GM19467 (cell line): ENCODE measurements at regions not wholly inside any gene's neighbourhood (a gene's known extent, or its start where the extent isn't known, plus 50 kb on each side); places are given as distances from the start of the nearest gene placed in this dataset.

Experiments
- ATAC-seq: cut with Tn5 transposase; IDR thresholded peaks from one replicate; pipeline ENCODE4 v1.9.1; 2021; ENCODE audit warnings: mild to moderate bottlenecking, moderate library complexity; ENCODE audit not compliant: unreplicated experiment

DNA sequence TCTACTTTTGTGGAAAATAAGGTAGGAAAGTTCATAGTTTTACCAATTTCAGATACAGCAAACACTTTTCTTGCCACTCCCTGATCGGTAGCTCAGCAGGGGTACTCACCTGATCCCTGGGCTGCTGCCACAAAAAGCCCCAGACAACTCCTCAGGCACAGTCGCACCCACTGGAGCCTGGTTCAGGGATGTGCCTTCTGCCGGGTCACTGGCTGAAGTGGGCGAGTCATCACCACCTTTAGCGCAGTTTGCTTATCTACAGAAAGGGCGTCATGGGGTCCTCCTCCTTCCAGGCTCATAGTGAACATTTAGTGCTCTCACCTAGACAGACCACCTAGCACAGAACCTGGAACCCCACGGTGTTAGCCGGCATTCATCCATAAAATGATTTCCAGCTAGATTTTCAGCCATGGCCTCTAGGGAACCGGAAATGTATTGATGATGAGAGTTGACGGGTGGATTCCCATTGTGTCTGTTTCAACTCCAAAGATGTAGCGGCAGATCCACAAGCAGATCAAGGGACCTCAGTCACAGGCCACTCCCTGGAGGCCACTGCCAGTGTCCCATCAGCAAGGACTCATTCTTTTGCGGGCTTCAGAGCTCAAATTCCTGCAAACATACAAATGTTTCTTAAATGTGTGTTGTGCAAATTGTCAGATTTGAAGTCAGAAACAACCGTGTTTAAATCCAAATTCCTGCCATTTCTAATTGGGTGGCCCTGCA is 408.4 kb upstream of the SALL3 start:
- ATAC-seq = no peak

DNA sequence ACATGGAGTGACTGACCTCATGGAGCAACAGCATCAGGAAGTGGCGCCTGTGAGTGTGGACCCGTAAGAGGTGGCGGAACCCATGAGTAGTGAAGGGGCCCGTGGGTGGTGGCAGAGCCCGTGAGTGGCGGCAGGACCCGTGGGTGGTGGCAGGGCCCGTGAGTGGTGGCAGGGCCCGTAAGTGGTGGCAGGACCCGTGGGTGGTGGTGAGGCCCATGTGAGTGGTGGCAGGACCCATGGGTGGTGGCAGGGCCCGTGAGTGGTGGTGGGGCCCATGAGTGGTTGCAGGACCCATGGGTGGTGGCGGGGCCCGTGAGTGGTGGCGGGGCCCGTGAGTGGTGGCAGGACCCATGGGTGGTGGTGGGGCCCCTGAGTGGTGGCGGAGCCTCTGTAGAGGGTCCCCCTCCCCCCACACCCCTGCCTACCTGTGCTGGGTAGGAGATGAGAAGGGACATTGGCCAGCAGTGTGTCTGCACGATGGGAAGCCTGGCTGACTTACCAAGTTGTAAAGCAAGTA is 407.7 kb upstream of the SALL3 start:
- ATAC-seq = no peak

DNA sequence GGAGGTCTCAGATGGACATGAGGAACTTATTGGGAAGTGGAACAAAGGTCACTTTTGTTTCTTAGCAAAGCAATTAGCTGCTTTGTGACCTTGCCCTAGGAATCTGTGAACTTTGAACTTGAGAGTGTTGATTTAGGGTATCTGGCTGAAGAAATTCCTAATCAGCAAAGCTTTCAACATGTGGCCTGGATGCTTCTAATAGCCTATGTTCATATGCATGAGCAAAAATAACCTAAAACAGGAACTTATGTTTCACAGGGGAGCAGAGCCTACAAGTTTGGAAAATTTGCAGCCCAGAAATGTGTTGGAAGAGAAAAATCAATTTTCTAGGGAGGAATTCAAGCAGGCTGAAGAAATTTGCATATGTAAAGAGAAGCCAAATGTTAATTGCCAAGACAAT is 405.8 kb upstream of the SALL3 start:
- ATAC-seq = no peak

DNA sequence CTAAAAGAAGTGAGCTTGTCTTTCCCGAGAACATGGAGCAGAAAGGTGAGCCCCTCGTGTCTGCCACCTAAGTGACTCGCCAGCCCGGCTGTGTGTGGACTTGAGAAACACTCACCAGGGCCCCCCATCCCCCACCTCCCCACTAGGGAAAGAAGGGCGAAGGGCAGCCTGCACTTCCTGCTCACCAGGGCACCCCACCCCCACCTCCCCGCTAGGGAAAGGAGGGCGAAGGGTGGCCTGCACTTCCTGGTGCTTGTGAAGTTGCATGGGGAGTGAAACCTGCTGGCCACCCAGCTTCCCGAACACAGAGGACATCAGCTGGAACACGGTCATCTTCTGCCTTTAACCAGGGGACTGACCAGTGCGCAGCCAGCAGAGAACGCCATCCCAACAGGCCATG is 402.7 kb upstream of the SALL3 start:
- ATAC-seq = no peak

DNA sequence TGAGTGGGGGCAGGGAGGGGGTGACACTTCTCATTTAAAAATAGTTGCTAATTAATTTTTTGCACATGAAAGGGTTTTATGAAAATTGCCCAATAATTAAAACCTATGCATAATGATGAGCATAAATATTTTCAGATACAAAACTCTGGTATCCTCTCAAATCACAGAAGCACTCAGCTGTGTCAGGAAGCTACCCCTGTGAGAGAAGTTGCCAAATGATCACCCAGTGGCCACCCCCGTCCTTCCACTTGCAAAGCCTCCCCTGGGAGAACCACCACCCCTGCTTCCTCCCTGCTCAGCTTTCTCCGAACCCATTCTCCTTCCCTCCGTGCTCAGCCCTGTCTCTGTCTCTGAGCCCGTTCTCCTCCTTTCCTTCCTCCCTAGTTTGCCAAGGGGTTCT is 400.2 kb upstream of the SALL3 start:
- ATAC-seq = no peak

DNA sequence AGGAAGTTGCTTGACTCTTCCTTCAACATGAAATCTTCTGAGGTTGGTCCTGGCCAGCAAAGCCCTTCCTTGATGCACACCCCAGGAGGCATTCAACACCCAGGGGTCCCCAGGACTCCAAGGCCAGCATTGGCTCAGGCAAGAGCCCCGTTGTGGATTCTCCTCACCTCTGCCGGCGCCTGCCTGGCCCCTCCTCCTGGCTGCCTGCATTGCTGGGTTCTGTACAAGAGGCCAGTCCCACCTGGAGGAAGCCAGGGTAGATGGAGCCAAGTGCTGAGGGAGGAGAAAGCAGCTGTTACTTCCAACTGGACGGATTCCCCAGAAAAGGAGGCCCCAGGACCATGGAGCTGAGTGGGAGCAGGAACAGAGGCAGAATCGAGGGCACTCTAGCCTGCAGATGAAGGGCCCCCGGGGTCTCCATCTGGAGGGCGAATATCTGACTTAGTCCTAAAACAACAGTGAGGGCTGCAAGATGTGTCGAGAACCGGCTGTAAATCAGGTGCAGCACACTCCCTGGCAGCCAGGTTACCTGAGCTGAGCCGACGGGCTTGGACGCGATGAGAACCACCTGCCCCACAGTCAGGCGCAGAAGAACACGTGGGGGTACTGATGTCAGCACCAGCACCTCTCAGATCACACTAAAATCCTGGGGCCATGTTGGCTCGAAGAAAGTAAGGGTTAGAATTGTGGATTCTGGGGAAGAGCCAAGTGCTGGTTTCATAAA is 399.6 kb upstream of the SALL3 start:
- no peak for ATAC-seq

DNA sequence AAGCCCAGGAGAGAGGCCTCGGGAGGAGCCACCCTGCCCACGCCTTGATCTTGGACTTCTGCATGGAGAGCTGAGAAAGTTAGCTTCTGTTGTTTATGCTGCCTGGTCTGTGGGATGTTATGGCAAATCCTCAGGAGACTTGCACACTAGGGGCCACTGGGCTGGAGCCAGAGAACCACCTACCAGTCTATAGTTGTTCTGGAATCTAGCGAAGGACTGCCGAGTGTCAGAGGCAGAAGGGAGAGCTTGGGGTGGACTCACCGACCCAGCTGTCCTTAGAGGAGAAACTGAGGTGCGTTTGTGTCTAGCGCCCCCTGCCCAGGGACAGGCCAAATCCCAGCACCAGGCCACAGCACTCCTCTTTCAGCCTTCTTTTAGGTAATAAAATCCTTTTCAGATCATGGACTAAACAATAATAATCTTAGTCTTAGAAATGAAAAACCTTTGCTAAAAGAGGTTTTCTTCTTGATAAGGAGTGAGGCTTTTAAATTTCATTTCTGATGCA is 398.7 kb upstream of the SALL3 start:
- no peak for ATAC-seq

DNA sequence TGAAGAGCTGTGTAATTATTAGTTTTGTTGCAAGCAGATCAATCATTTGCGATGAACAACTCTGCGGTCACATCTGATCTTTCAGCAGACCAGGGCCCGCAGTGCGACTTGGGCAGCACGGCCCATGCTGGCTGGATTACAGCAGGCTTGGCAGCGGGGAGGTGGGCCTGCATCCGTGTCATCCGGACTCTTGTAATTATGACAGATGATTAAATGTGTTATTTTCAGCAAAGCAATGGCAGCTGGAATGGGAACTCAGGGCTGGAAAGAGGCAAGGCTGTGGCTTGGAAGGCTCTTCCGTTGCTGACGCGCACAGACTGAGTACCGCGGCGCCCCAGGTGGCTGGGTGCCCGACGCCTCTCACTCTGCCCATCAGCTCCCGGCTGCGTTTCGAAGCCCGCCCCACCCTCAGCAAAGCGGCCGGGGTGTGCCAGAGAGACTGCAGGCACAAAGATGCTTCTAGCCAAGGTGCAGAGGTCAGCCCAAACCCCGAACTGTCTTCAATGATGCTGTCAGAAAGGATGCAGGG is 397.4 kb upstream of the SALL3 start:
- ATAC-seq = no peak

DNA sequence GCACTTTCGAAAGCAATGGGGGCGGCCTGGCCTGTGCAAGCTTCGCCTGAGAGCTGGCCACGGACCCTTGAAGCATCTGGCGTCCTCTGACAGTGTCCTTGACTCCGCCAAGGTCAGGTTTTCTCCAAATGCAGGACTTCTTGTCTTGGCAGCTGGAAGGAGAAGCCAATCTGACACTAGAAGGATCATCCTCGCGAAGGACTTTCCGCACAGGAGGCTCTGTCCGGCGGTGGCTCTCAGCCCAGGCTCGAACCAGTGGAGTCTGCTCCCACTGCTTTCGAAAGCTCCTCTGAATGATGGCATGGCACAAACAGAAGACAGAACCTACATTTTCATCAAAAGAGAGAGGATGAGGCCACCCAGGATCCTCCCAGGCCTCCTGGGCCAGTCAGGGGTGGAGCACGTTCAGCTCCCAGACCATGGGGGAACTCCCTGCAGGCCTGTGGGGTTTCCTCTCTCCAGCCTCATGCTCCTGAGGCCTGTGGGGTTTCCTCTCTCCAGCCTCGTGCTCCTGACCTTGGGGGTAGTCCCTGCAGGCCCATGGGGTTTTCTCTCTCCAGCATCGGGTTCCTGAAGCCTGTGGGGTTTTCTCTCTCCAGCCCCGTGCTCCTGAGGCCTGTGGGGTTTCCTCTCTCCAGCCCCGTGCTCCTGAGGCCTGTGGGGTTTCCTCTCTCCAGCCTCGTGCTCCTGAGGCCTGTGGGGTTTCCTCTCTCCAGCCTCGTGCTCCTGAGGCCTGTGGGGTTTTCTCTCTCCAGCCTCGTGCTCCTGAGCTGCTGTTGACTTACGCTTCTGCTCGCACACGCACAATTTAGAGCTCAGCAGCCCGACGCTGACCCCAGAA is 396.5 kb upstream of the SALL3 start:
- ATAC-seq = no peak

DNA sequence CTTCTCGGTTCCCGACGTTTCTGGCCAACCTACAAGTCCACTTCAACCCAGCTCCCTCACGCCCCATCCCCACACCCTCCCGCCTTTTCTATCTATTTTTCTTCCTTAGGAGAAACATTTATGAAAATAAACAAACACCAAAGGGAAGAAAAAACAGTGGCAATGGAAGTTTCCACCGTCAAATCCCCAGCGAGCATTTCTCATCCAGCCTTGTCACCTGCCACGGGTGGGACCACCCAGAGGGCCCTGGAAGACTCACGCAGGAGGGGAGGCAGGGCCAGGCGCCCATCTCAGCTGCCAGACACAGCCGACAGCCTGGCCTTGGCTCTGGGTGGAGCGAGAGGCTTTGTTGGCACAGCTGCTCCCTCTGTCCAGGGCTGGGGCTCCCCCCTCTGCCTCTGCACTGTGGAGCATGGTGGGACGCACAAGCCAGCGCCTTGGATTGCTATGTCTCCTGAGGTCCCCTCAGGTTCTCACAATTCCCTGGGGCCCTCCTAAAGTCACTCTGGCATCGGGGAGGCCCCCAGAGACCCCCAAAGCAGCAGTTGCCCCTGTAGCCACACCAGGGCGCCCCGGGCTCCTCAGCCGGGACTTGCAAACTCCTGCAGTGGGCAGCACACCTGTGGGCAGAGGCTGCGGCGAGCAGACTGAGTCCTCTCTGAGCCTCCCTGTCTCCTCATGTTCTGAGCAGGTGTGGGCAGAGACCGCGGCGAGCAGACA is 395.7 kb upstream of the SALL3 start:
- ATAC-seq = no peak

DNA sequence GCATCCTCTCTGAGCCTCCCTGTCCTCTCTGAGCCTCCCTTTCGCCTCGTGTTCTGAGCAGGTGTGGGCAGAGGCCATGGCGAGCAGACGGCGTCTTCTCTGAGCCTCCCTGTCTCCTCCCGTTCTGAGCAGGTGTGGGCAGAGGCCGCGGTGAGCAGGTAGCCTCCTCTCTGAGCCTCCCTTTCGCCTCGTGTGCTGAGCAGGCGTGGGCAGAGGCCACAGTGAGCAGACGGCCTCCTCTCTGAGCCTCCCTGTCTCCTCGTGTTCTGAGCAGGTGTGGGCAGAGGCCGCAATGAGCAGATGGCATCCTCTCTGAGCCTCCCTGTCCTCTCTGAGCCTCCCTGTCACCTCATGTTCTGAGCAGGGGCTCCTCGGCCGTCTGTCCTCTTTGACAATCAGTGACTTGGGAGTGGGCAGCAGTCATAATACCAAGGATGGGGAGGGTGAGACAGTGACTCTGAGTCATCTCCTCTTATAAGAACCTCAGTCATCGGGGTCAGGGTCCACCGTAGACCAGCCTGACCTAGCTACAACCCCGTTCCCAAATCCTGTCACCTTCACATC is 395.1 kb upstream of the SALL3 start:
- no peak for ATAC-seq

DNA sequence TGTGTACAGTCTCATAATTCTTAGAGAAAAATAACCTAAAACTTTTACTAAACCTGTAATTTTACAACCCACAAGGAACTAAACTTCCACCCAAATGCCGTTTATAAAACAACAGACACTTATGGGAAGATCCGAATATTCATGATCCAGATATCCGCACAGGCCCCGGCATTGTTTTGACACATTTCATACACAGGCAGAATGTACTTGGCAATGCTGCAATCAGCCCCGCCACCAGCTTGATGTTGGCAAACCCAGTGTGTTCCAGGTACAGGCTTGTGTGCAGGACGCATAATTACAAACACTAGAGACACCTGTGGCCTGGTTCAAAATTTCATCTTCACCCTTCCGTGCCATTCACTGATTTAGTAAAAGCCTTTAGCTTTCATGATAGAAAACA is 393.0 kb upstream of the SALL3 start:
- no peak for ATAC-seq

DNA sequence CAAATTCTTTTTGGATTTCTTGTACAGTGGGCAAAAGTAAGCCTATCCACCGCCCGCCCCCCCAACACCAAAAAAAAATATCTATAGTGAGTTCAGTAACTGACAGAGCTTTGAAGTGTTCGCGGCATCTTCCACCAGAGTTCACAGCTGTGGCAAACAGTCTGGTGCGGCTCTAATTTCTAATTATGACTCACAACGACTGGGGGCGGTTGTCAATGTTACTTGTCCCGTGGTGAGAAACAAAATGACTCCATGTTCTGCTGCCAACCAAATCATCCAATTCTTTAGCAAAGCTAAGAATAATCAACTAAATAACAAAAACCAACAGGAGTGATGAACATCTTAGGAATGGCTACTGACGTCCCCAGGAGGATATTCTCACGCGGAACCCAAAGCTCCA is 392.5 kb upstream of the SALL3 start:
- ATAC-seq = no peak

DNA sequence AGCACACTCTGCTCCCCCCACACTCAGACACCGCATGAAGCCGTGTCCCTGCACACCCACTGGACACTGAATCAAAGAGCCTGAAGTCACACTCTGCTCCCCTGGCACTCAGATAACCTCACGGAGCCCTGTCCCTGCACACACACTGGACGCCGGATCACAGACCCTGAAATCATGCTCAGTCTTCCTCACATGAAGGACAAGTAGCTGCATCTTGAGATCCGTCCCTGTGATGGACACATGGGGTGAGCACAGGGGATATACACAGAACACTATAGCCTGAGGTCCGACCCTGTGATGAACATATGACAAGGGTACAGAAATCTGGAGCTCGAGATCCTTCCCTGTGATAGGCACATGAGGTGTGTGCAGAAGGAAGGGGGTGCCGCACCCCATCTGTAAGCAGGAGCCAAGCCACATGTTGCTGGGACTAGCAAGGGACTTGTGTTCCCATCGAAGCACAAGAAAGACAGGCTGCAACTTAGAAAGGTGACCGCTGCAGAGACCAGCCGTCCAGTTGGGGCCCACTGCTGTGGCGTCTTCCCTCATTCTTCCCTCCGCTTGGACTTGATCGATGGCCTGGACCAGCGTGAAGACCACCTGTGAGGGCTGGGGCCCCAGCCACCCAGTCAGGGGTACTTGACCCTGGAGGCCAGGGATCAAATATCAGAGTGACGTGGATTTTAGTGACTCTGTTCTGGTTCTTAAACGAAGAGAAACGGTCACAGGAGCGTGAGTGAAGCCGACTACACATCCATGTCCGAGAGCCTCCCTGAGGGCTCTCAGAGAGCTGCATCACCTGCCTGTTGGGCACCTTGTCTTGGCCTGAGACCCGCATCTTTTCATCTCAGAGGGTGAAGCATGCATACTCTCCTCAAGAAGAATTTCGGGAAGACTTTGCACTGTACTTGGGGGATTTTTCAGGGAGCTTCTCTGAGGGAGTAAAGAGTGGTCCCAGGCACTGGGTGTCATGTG is 391.7 kb upstream of the SALL3 start:
- no peak for ATAC-seq

DNA sequence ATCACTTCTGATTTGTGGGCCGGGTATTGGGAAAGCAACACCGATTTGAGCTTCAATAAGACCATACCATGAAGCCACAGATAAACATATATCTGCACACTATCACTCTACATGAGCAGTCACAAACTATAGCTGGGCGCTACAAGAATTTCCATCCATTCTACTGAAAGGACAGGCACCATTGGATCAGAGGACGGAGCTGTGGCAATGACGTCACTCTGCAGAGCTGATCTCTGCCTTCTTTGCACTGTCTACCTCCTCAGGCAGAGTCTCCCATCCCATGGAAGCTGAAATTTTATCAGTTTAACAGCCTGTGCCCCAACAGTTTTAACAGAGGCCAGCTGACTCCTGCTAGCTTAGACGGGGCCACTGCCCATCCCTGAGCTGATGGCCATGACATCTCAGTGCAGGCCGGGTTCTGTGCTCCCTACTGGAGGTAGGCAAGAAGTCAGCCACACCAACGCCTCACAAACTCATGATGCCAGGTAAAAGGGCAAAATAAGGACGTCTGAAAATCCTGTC is 389.6 kb upstream of the SALL3 start:
- no peak for ATAC-seq

DNA sequence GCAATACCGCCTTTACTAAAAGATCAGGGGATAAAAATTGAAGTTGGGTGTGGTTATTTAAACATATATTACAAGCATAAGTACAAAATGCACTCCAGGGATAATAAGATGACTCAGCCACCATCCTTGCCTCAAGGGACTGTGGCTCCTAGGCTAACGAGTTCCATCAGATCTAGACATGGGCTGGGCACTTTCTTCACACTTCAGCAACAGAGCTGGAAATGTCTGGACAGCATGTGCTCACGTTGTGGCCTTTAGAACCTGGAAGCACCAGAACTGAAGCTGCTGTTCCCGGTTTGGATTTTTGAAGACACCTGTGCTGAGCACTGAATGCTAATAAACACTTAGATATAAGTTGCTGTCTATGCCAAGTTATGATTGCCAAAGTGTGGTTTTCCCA is 384.2 kb upstream of the SALL3 start:
- ATAC-seq = no peak

DNA sequence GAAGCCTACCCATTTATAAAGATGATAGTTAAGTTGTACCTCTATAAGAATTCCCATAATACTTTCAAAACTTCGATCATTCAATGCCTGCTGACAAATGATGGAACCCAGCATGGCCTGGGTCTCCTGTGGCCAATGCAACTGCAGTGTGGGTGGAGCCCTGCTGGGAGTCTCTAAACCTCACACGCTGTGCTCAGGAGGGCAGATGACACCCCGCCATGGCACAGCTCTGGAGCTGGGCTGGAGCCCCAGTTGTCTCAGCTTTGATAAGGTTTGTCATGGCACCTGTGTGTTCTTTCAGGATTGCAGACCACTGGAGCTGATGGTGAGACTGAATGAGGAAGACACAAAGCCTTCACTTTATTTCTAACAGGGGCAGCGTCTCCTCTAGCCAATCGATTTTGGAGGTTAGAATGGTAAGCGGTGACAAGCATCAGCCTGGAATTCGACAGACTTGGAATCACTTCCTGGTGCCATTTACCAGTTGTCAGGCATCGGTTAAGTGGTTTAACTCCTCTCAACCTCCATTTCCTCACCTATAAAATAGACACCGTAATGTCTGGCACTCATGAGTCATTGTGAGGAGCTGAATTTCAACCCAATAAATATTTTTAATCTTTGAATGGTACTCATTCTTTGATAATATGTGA is 383.6 kb upstream of the SALL3 start:
- ATAC-seq = no peak

DNA sequence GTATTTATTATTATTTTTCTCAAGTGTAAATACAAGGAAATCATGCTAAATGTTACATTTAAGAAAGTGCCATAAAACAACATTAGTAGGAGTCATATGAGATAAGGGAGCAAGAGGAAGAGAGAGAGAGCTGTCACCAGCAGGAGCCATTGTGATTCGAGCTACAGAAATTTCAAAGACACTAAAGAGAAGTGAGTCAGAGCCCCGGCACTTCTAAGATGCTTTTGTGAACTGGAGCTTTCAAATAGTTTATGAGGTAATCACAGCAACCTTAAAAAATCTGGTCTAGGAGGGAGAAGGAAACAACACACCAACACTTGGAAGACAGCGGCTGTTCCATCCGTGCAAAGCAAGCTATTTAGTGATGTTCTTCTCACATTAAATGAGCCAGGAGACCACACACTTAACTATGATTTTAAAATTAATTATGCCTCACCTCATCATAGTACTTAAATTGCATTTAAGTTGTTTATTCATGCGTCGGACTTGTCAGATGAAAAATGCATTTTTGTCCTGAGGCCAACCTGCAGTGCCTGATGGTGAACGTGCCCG is 382.7 kb upstream of the SALL3 start:
- no peak for ATAC-seq
